K562 (cell line): ENCODE measurements at regions not wholly inside any gene's neighbourhood (a gene's known extent, or its start where the extent isn't known, plus 50 kb on each side); places are given as distances from the start of the nearest gene placed in this dataset.
A peak's percentile ranks its signal among the peaks of the same experiment; 100 is the strongest.

Experiments used
- CCNT2 ChIP-seq: IDR thresholded peaks from 2 replicates; pipeline ENCODE4 v1.6.1; 2011; ENCODE audit warnings: borderline replicate concordance, low read depth, mild to moderate bottlenecking, moderate library complexity, mixed read lengths, low read length; ENCODE audit not compliant: insufficient read length; ENCODE audit errors: extremely low read depth
- CSDE1 ChIP-seq, 2 experiments: fragments of 450-650 bp; IDR thresholded peaks; 2 replicates each; pipeline ENCODE4 v1.6.1; 2016; ENCODE audit warnings: mild to moderate bottlenecking in 1 of 2
- E2F3 ChIP-seq: fragments of 250-450 bp; sonication (Bioruptor Pico); IDR thresholded peaks from 2 replicates; pipeline ENCODE4 v1.4.0; 2020; ENCODE audit warnings: mild to moderate bottlenecking
- ETV1 ChIP-seq: fragments of 450-650 bp; conservative IDR thresholded peaks from 2 replicates; pipeline ENCODE4 v1.6.1; 2016; ENCODE audit warnings: missing genetic modification characterization, control low read depth, low read depth, missing compliant biosample characterization
- GABPA ChIP-seq: fragments of 200-800 bp; sonication (Bioruptor generic); conservative IDR thresholded peaks from 2 replicates; pipeline ENCODE4 v1.6.1; 2016; ENCODE audit warnings: low read depth, missing genetic modification characterization, missing compliant biosample characterization
- HOMEZ ChIP-seq: fragments of 250-450 bp; sonication (Bioruptor Pico); IDR thresholded peaks from 2 replicates; pipeline ENCODE4 v1.4.0; 2020; ENCODE audit warnings: mild to moderate bottlenecking, moderate library complexity
- KDM5B ChIP-seq: fragments of 200-600 bp; sonication (generic); IDR thresholded peaks from 2 replicates; pipeline ENCODE4 v1.6.1; 2012; ENCODE audit warnings: low read depth, mild to moderate bottlenecking, moderate library complexity, low read length, control low read depth, inconsistent platforms; ENCODE audit not compliant: insufficient replicate concordance
- L3MBTL2 ChIP-seq: fragments of 450-650 bp; IDR thresholded peaks from 2 replicates; pipeline ENCODE4 v1.6.1; 2016; ENCODE audit warnings: mild to moderate bottlenecking, moderate library complexity
- NR2C1 ChIP-seq, 2 experiments: fragments of 450-650 bp; IDR thresholded peaks; 2 replicates each; pipeline ENCODE4 v1.6.1; 2017; ENCODE audit warnings: mild to moderate bottlenecking in 2 of 2, antibody characterized with exemption in 1 of 2, inconsistent platforms in 1 of 2, missing compliant biosample characterization in 1 of 2, missing genetic modification characterization in 1 of 2
- PHB ChIP-seq: fragments of 250-450 bp; sonication (Bioruptor Pico); IDR thresholded peaks from 2 replicates; pipeline ENCODE4 v1.5.0; 2021
- PHTF2 ChIP-seq: fragments of 250-450 bp; sonication (Bioruptor Pico); IDR thresholded peaks from 2 replicates; pipeline ENCODE4 v1.5.0; 2021; ENCODE audit warnings: mild to moderate bottlenecking
- SOX6 ChIP-seq: fragments of 450-650 bp; IDR thresholded peaks from 2 replicates; pipeline ENCODE4 v1.6.1; 2014; ENCODE audit warnings: mild to moderate bottlenecking
- SRSF7 ChIP-seq: fragments of 200-400 bp; formaldehyde crosslinking; optimal IDR thresholded peaks from 2 replicates; pipeline ENCODE3; 2017; ENCODE audit warnings: mild to moderate bottlenecking, low read depth, low read length
- TOE1 ChIP-seq, 2 experiments: fragments of 450-650 bp in 1 of 2; sonication (generic) in 1 of 2; formaldehyde crosslinking in 1 of 2; IDR thresholded peaks; 2 replicates each; pipeline versions ENCODE4 v1.7.1 to v1.8.0; 2016 to 2022; ENCODE audit warnings: borderline replicate concordance in 2 of 2, mild to moderate bottlenecking in 2 of 2, antibody characterized with exemption in 1 of 2, inconsistent platforms in 1 of 2, low read depth in 1 of 2, missing genetic modification reagents in 1 of 2, moderate library complexity in 1 of 2
- TSHZ1 ChIP-seq: fragments of 250-450 bp; sonication (Bioruptor Pico); IDR thresholded peaks from 2 replicates; pipeline ENCODE4 v1.4.0; 2020; ENCODE audit warnings: mild to moderate bottlenecking, moderate library complexity
- ZBTB12 ChIP-seq: fragments of 250-450 bp; sonication (Bioruptor Pico); IDR thresholded peaks from 2 replicates; pipeline ENCODE4 v1.4.0; 2020
- ZC3H4 ChIP-seq: sonication (generic); formaldehyde crosslinking; IDR thresholded peaks from 2 replicates; pipeline ENCODE4 v1.9.0; 2021; ENCODE audit warnings: missing genetic modification reagents, borderline replicate concordance
- TF ChIP-seq, protein P1 (sequence below): fragments of 250-450 bp; sonication (Bioruptor Pico); IDR thresholded peaks from 2 replicates; pipeline ENCODE4 v1.5.0; 2021

GRCh38 chr1:161427733-161428516 is 60.2 kb upstream of the CFAP126 start (continued):
- peak; percentile 37; the same call in 1 of the 2 replicates for TF ChIP-seq ZBTB12 (CRISPR knock-in tag)
- no peak for TF ChIP-seq E2F3 (CRISPR knock-in tag)
- TF ChIP-seq TOE1 (IDR thresholded peaks at IDR 0.05; ENCODE audit: borderline replicate concordance) = no peak; the same call in 1 of the 2 replicates
- no peak for TF ChIP-seq TOE1 (CRISPR knock-in tag; IDR thresholded peaks at IDR 0.05; ENCODE audit: borderline replicate concordance, low read depth)
- TF ChIP-seq CSDE1 (IDR thresholded peaks at IDR 0.05) = peak in 1 of 2 experiments; percentile 86; a peak in 2 of 4 replicates
- no peak for TF ChIP-seq SRSF7
- no peak for TF ChIP-seq PHB (CRISPR knock-in tag)
- no peak for TF ChIP-seq TSHZ1
- TF ChIP-seq, protein P1, sequence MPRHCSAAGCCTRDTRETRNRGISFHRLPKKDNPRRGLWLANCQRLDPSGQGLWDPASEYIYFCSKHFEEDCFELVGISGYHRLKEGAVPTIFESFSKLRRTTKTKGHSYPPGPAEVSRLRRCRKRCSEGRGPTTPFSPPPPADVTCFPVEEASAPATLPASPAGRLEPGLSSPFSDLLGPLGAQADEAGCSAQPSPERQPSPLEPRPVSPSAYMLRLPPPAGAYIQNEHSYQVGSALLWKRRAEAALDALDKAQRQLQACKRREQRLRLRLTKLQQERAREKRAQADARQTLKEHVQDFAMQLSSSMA = no peak
- 0 out of 2 replicates have a peak, but pooled peaks have one; percentile 45 for TF ChIP-seq L3MBTL2
- no peak; the same call in 1 of the 2 replicates for TF ChIP-seq ETV1
- TF ChIP-seq HOMEZ (CRISPR knock-in tag) = no peak
- peak; percentile 57; the same call in 1 of the 2 replicates for TF ChIP-seq SOX6
- TF ChIP-seq PHTF2 (CRISPR knock-in tag) = no peak; the same call in 1 of the 2 replicates
- TF ChIP-seq ZC3H4 (CRISPR knock-in tag) = no peak
- TF ChIP-seq NR2C1 (IDR thresholded peaks at IDR 0.05) = peak; percentile 12; the same call in 1 of the 2 replicates
- TF ChIP-seq NR2C1 (tag; IDR thresholded peaks at IDR 0.05) = 0 out of 2 replicates have a peak, but pooled peaks have one; percentile 24
- TF ChIP-seq KDM5B = peak; percentile 45
- TF ChIP-seq CCNT2 = no peak
- TF ChIP-seq GABPA (tag) = no peak
